SK-N-MC (cell line): ENCODE measurements at regions not wholly inside any gene's neighbourhood (a gene's known extent, or its start where the extent isn't known, plus 50 kb on each side); places are given as distances from the start of the nearest gene placed in this dataset.

Source experiments
- EZH2 ChIP-seq: fragments of 200-600 bp; sonication (generic); IDR thresholded peaks from one replicate; pipeline ENCODE4 v1.6.1; 2017; ENCODE audit warnings: antibody characterized with exemption
- FOXP2 ChIP-seq: optimal IDR thresholded peaks from 2 replicates; pipeline ENCODE3; 2011; ENCODE audit warnings: mild to moderate bottlenecking, moderate library complexity; ENCODE audit not compliant: insufficient read depth; ENCODE audit errors: extremely low read length, control extremely low read depth
- POLR2AphosphoS5 ChIP-seq: IDR thresholded peaks from 2 replicates; pipeline ENCODE4 v1.6.1; 2012; ENCODE audit warnings: mild to moderate bottlenecking, low read depth, low read length, borderline replicate concordance

DNA sequence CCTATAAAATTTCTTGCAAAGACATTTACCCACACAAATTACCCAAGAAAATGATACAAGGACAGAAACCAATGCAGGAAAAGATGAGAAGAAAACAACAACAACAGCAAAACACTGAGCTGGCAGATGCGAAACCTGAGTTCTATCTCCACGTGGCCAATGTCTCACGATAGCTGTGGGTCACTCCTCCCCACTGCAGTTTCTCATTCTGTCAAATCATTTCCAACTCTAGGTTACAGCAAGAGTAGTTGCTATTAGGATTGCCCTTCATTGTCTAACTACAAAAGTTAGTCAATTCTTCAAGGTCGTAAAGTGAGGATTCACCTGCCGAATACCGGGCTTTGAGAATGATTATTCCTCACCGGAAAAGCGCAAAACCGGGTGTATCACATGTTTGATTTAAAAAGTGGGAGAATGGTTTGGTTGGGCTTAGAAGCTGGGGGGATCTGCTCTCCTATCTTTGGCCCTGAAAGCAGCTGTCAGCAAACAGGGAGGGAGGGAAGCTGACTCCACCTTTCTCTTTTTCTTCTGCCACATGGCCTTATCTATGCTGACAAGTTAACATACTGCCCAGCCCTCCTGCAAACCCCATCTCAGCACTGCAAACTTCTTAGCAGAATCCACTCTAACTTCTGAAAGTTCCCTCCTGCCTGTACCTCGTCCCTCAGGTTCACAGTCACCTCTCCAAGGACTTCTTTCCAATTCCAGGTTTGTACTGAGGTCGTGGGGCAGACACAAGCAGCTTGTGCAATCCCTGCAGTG is 473.0 kb downstream of the SOX11 start:
- TF ChIP-seq EZH2 (no peak), POLR2AphosphoS5 (no peak), FOXP2 (no peak)
